H9 (cell line): ENCODE measurements at regions not wholly inside any gene's neighbourhood (a gene's known extent, or its start where the extent isn't known, plus 50 kb on each side); places are given as distances from the start of the nearest gene placed in this dataset.

Experiments
- DNase-seq: peaks from one replicate; pipeline ENCODE4 v3.0.0-alpha.2; 2017
- H2AFZ ChIP-seq: one replicate; pipeline ENCODE4 v1.6.1; 2013; ENCODE audit warnings: mild to moderate bottlenecking, low read length, control low read depth, moderate library complexity
- H2AK5ac ChIP-seq: 2 replicates; pipeline ENCODE4 v1.6.1; 2013; ENCODE audit warnings: low read length, control low read depth, mixed read lengths; ENCODE audit not compliant: insufficient read length
- H2BK120ac ChIP-seq: one replicate; pipeline ENCODE4 v1.6.1; 2013; ENCODE audit warnings: low read depth, mild to moderate bottlenecking, low read length, control low read depth, inconsistent platforms; ENCODE audit not compliant: poor library complexity, severe bottlenecking
- H2BK12ac ChIP-seq: 2 replicates; pipeline ENCODE4 v1.6.1; 2013; ENCODE audit warnings: low read length, control low read depth, mixed read lengths, low read depth; ENCODE audit not compliant: insufficient read length
- H2BK15ac ChIP-seq: 2 replicates; pipeline ENCODE4 v1.6.1; 2013; ENCODE audit warnings: low read depth, low read length, control low read depth
- H2BK20ac ChIP-seq: one replicate; pipeline ENCODE4 v1.6.1; 2013; ENCODE audit warnings: low read depth, mild to moderate bottlenecking, low read length, control low read depth, inconsistent platforms; ENCODE audit not compliant: poor library complexity, severe bottlenecking
- H2BK5ac ChIP-seq: 2 replicates; pipeline ENCODE4 v1.6.1; 2013; ENCODE audit warnings: low read length, control low read depth, mixed read lengths; ENCODE audit not compliant: insufficient read length
- H3K14ac ChIP-seq: 2 replicates; pipeline ENCODE4 v1.6.1; 2013; ENCODE audit warnings: low read length, control low read depth; ENCODE audit not compliant: insufficient read depth
- H3K18ac ChIP-seq: 2 replicates; pipeline ENCODE4 v1.6.1; 2013; ENCODE audit warnings: low read depth, mild to moderate bottlenecking, mixed read lengths, low read length, control low read depth; ENCODE audit not compliant: insufficient read length
- H3K23ac ChIP-seq: 2 replicates; pipeline ENCODE4 v1.6.1; 2013; ENCODE audit warnings: low read length, control low read depth, mixed read lengths, low read depth; ENCODE audit not compliant: insufficient read length
- H3K23me2 ChIP-seq: 2 replicates; pipeline ENCODE4 v1.6.1; 2013; ENCODE audit warnings: low read depth, mild to moderate bottlenecking, mixed read lengths, low read length, control low read depth; ENCODE audit not compliant: insufficient read length, poor library complexity, severe bottlenecking
- H3K27ac ChIP-seq: 2 replicates; pipeline ENCODE4 v1.5.1; 2013; ENCODE audit warnings: low read length, control low read depth, mixed read lengths, low read depth; ENCODE audit not compliant: insufficient read length
- H3K27me3 ChIP-seq: 2 replicates; pipeline ENCODE4 v1.6.1; 2013; ENCODE audit warnings: low read length, control low read depth, inconsistent platforms; ENCODE audit not compliant: insufficient read depth
- H3K4ac ChIP-seq: 2 replicates; pipeline ENCODE4 v1.6.1; 2013; ENCODE audit warnings: low read depth, mild to moderate bottlenecking, control low read depth, inconsistent platforms, low read length, moderate library complexity
- H3K4me1 ChIP-seq: 2 replicates; pipeline ENCODE4 v1.6.1; 2013; ENCODE audit warnings: low read length, control low read depth, inconsistent platforms; ENCODE audit not compliant: insufficient read depth
- H3K4me2 ChIP-seq: 2 replicates; pipeline ENCODE4 v1.6.1; 2013; ENCODE audit warnings: low read length, control low read depth, mixed read lengths; ENCODE audit not compliant: insufficient read length, insufficient read depth
- H3K56ac ChIP-seq: 2 replicates; pipeline ENCODE4 v1.6.1; 2013; ENCODE audit warnings: low read depth, mild to moderate bottlenecking, mixed read lengths, low read length, control low read depth; ENCODE audit not compliant: insufficient read length
- H3K79me1 ChIP-seq: 2 replicates; pipeline ENCODE4 v1.6.1; 2013; ENCODE audit warnings: low read depth, mild to moderate bottlenecking, moderate library complexity, low read length, control low read depth, inconsistent platforms; ENCODE audit not compliant: insufficient read depth, poor library complexity, severe bottlenecking
- H3K79me2 ChIP-seq: 2 replicates; pipeline ENCODE4 v1.6.1; 2013; ENCODE audit warnings: low read length, control low read depth, inconsistent platforms; ENCODE audit not compliant: insufficient read depth
- H3K9ac ChIP-seq: 2 replicates; pipeline ENCODE4 v1.6.1; 2013; ENCODE audit warnings: low read length, control low read depth, mixed read lengths; ENCODE audit not compliant: insufficient read length; ENCODE audit errors: extremely low read depth
- H3K9me3 ChIP-seq: one replicate; pipeline ENCODE4 v1.6.1; 2013; ENCODE audit warnings: low read depth, low read length, inconsistent platforms; ENCODE audit not compliant: control insufficient read depth
- H3T11ph ChIP-seq: one replicate; pipeline ENCODE4 v1.6.1; 2013; ENCODE audit warnings: mild to moderate bottlenecking, low read length, control low read depth, inconsistent platforms
- H4K20me1 ChIP-seq: one replicate; pipeline ENCODE4 v1.6.1; 2013; ENCODE audit not compliant: control insufficient read depth, insufficient read length, insufficient read depth
- H4K5ac ChIP-seq: 2 replicates; pipeline ENCODE4 v1.6.1; 2013; ENCODE audit warnings: low read depth, mild to moderate bottlenecking, mixed read lengths, low read length, control low read depth; ENCODE audit not compliant: insufficient read length
- H4K8ac ChIP-seq: replicated peaks from 2 replicates; pipeline ENCODE4 v1.6.1; 2013; ENCODE audit warnings: low read length, control low read depth, mixed read lengths, low read depth; ENCODE audit not compliant: insufficient read length
- H4K91ac ChIP-seq: 2 replicates; pipeline ENCODE4 v1.6.1; 2013; ENCODE audit warnings: low read depth, mild to moderate bottlenecking, moderate library complexity, mixed read lengths, low read length, control low read depth; ENCODE audit not compliant: insufficient read length
- H3K27ac Mint-ChIP-seq, 3 experiments: 2 replicates in 2 of 3; 3 replicates in 1 of 3; pipeline ENCODE4 v1.8.0; 2020 to 2021; ENCODE audit warnings: mixed read lengths in 3 of 3, mild to moderate bottlenecking in 1 of 3, moderate library complexity in 1 of 3
- H3K27me3 Mint-ChIP-seq: 2 replicates; pipeline ENCODE4 v1.8.0; 2021; ENCODE audit warnings: low read depth, mild to moderate bottlenecking, moderate library complexity, mixed read lengths
- H3K36me3 Mint-ChIP-seq, 3 experiments: 2 replicates in 2 of 3; 3 replicates in 1 of 3; pipeline ENCODE4 v1.8.0; 2020 to 2021; ENCODE audit warnings: low read depth in 3 of 3, mixed read lengths in 3 of 3; ENCODE audit not compliant: insufficient read depth in 1 of 3
- H3K4me1 Mint-ChIP-seq, 2 experiments: 2 replicates each; pipeline ENCODE4 v1.8.0; 2020; ENCODE audit warnings: mixed read lengths in 2 of 2
- H3K4me3 Mint-ChIP-seq, 2 experiments: 2 replicates in 1 of 2; 3 replicates in 1 of 2; pipeline ENCODE4 v1.8.0; 2020 to 2021; ENCODE audit warnings: mild to moderate bottlenecking in 2 of 2, mixed read lengths in 2 of 2, moderate library complexity in 1 of 2
- H3K9me3 Mint-ChIP-seq, 2 experiments: 2 replicates in 1 of 2; 3 replicates in 1 of 2; pipeline ENCODE4 v1.8.0; 2020; ENCODE audit warnings: mild to moderate bottlenecking in 2 of 2, mixed read lengths in 2 of 2, moderate library complexity in 1 of 2
- CTCF ChIP-seq: fragments of 200-600 bp; sonication (generic); conservative IDR thresholded peaks from 3 replicates; pipeline ENCODE4 v1.8.0; 2021; ENCODE audit warnings: antibody characterized with exemption, mild to moderate bottlenecking
- WGBS: extraction: QIAGEN DNeasy Blood & Tissue Kit; methylation state at CpG from one replicate; pipeline ENCODE4 v1.1.7; 2013; ENCODE audit warnings: missing lambda C conversion rate, low lambda C conversion rate, mixed read lengths; ENCODE audit not compliant: insufficient read length; ENCODE audit errors: extremely low coverage; 5-methylcytosine and 5-hydroxymethylcytosine counted together

GRCh38 chr1:82690411-82690810 is 889.7 kb downstream of the ADGRL2 start:
- H3K9ac ChIP-seq = no peak overlapping the region
- H3K56ac ChIP-seq = no peak overlapping the region
- no peak for TF ChIP-seq CTCF
- H2AFZ ChIP-seq = no peak overlapping the region
- H3K79me2 ChIP-seq = no peaks in the 10 kb centered on the region
- no peak overlapping the region for H3K4me3 Mint-ChIP-seq
- no peaks in the 10 kb centered on the region for H3K79me1 ChIP-seq
- H4K5ac ChIP-seq = no peak overlapping the region
- no peak overlapping the region for H3K23ac ChIP-seq
- no peak overlapping the region for H2BK12ac ChIP-seq
- H3K9me3 Mint-ChIP-seq = peaks cover 21 to 25% of the 10 kb centered on the region in 2 experiments
- no peaks in the 10 kb centered on the region for H3K27me3 Mint-ChIP-seq
- peaks cover 9% of the 10 kb centered on the region for H3K9me3 ChIP-seq
- H4K8ac ChIP-seq = no peak overlapping the region
- H2BK5ac ChIP-seq = no peak overlapping the region
- no peaks in the 10 kb centered on the region for H3K23me2 ChIP-seq
- no CpG with 5 or more reads among the region's 1 CpG for WGBS
- H2BK20ac ChIP-seq = no peak overlapping the region
- H3K36me3 Mint-ChIP-seq = peaks cover 15 to 32% (median 15%) of the 10 kb centered on the region in 3 experiments; a peak in 6 of 7 replicates
- H3K14ac ChIP-seq = no peak overlapping the region
- no peak overlapping the region for H2BK15ac ChIP-seq
- no peaks in the 10 kb centered on the region for H4K20me1 ChIP-seq
- H3K18ac ChIP-seq = no peak overlapping the region
- H3K4me2 ChIP-seq = no peak overlapping the region
- H2BK120ac ChIP-seq = no peak overlapping the region
- no peaks in the 10 kb centered on the region for H3K4me1 ChIP-seq
- H3K27ac Mint-ChIP-seq = no peak overlapping the region
- H2AK5ac ChIP-seq = no peak overlapping the region
- no peaks in the 10 kb centered on the region for H3K27me3 ChIP-seq
- H4K91ac ChIP-seq = no peak overlapping the region
- H3K4me1 Mint-ChIP-seq = no peaks in the 10 kb centered on the region
- no peak for DNase-seq
- H3T11ph ChIP-seq = no peak overlapping the region
- H3K4ac ChIP-seq = no peak overlapping the region
- H3K27ac ChIP-seq = no peak overlapping the region
